Hepatocyte (in vitro differentiated cells): ENCODE measurements at regions not wholly inside any gene's neighbourhood (a gene's known extent, or its start where the extent isn't known, plus 50 kb on each side); places are given as distances from the start of the nearest gene placed in this dataset.

Experiments
- CTCF ChIP-seq: fragments of 200-600 bp; sonication (generic); IDR thresholded peaks from 2 replicates; pipeline ENCODE4 v1.5.1; 2016; ENCODE audit warnings: antibody characterized with exemption, mild to moderate bottlenecking; ENCODE audit not compliant: poor library complexity
- EZH2 ChIP-seq: fragments of 200-600 bp; sonication (generic); IDR thresholded peaks from 2 replicates; pipeline ENCODE4 v1.6.1; 2016; ENCODE audit warnings: antibody characterized with exemption, mild to moderate bottlenecking, borderline replicate concordance

- TF ChIP-seq CTCF = no peak
- TF ChIP-seq EZH2 = no peak
Measured at GRCh38 chr21:15659753-15660422, 69.9 kb upstream of the USP25 start.
